PFSK-1 (cell line): ENCODE measurements at regions not wholly inside any gene's neighbourhood (a gene's known extent, or its start where the extent isn't known, plus 50 kb on each side); places are given as distances from the start of the nearest gene placed in this dataset.

Experiments
- FOXP2 ChIP-seq: optimal IDR thresholded peaks from 2 replicates; pipeline ENCODE3; 2011; ENCODE audit warnings: borderline replicate concordance, control low read depth, inconsistent platforms; ENCODE audit not compliant: insufficient read depth; ENCODE audit errors: extremely low read length, extremely low read depth
- POLR2AphosphoS5 ChIP-seq: IDR thresholded peaks from 2 replicates; pipeline ENCODE4 v1.6.1; 2012; ENCODE audit warnings: low read depth, mild to moderate bottlenecking, control low read depth, low read length, moderate library complexity
- REST ChIP-seq, 2 experiments: IDR thresholded peaks; 2 replicates each; pipeline versions ENCODE4 v1.6.1 to v1.8.0; 2011 to 2012; ENCODE audit warnings: low read depth in 2 of 2, low read length in 2 of 2, control low read depth in 1 of 2, inconsistent platforms in 1 of 2, mild to moderate bottlenecking in 1 of 2, moderate library complexity in 1 of 2; ENCODE audit not compliant: insufficient read depth in 1 of 2
- SIN3A ChIP-seq: IDR thresholded peaks from 2 replicates; pipeline ENCODE4 v1.6.1; 2012; ENCODE audit warnings: mild to moderate bottlenecking, low read length, moderate library complexity, borderline replicate concordance; ENCODE audit not compliant: insufficient read depth
- TAF1 ChIP-seq: IDR thresholded peaks from 2 replicates; pipeline ENCODE4 v1.6.1; 2012; ENCODE audit warnings: low read length, control low read depth, borderline replicate concordance; ENCODE audit not compliant: insufficient read depth

GRCh38 chr9:29439961-29440360 is 1866.7 kb upstream of the C9orf72 start:
- no peak for TF ChIP-seq SIN3A
- TF ChIP-seq FOXP2 = no peak
- no peak for TF ChIP-seq TAF1
- TF ChIP-seq REST (IDR thresholded peaks at IDR 0.05; ENCODE audit: insufficient read depth in 1 of 2, low read depth in 2 of 2, low read length in 2 of 2) = no peak

- TF ChIP-seq POLR2AphosphoS5 (no peak), SIN3A (no peak), TAF1 (no peak), FOXP2 (no peak), REST (IDR thresholded peaks at IDR 0.05; ENCODE audit: insufficient read depth in 1 of 2, low read depth in 2 of 2, low read length in 2 of 2) (no peak)
Observed at GRCh38 chr9:29440449-29440848, 1867.2 kb upstream of the C9orf72 start.

GRCh38 chr9:29445751-29446150 is 1872.5 kb upstream of the C9orf72 start:
- TF ChIP-seq SIN3A = no peak
- TF ChIP-seq TAF1 = no peak
- TF ChIP-seq POLR2AphosphoS5 = no peak
- no peak for TF ChIP-seq REST (IDR thresholded peaks at IDR 0.05; ENCODE audit: insufficient read depth in 1 of 2, low read depth in 2 of 2, low read length in 2 of 2)
- TF ChIP-seq FOXP2 = no peak

GRCh38 chr9:29449306-29449705 is 1876.0 kb upstream of the C9orf72 start:
- TF ChIP-seq FOXP2 = no peak
- no peak for TF ChIP-seq REST (IDR thresholded peaks at IDR 0.05; ENCODE audit: insufficient read depth in 1 of 2, low read depth in 2 of 2, low read length in 2 of 2)
- TF ChIP-seq TAF1 = no peak
- TF ChIP-seq SIN3A = no peak
- TF ChIP-seq POLR2AphosphoS5 = no peak

GRCh38 chr9:29456940-29457339 is 1883.7 kb upstream of the C9orf72 start:
- no peak for TF ChIP-seq POLR2AphosphoS5
- no peak for TF ChIP-seq TAF1
- no peak for TF ChIP-seq REST (IDR thresholded peaks at IDR 0.05; ENCODE audit: insufficient read depth in 1 of 2, low read depth in 2 of 2, low read length in 2 of 2)
- TF ChIP-seq FOXP2 = no peak
- TF ChIP-seq SIN3A = no peak
